GM03348 (cell line): ENCODE measurements at regions not wholly inside any gene's neighbourhood (a gene's known extent, or its start where the extent isn't known, plus 50 kb on each side); places are given as distances from the start of the nearest gene placed in this dataset.

Source experiments
- DNase-seq: peaks from one replicate; pipeline ENCODE4 v3.0.0; 2012; ENCODE audit warnings: low spot score

DNA sequence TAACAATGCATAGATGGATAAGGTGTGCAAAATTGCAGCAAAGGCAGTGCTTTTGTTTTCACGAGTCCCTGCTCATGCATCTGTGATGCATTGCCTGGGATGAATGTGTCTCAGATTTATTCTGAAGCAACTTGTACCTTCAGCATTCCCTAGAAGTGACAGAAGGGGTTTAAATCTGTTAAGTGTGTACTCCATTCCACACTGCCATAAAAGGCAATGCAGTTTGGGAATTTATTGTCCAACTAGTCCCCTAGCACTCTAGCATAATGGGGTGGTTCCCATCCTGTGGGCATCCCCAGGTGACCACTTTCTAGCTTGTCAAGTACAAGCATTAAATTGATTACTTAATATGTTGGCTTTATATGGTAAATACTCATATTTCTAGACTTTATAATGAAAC lies 306.5 kb upstream of the CBLB start:
- no peak for DNase-seq

DNA sequence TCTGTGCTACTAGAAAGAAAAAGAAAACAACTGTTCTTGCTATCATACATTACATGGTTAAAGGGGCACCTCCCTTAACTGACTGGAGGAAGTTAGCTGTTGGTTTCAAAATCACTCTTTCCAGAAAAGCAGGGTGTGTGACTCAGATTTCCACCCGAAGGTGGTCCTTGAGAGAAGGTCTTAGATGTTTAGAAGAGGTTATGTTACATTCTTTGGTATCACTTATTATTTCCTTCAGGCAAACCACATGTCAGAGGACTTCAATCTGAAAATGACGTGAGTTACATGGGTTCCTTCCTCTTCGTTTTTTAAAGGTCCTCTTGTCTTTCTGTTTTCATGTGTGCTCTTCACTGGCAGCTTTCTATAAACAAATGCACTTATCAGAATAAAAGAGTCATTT lies 307.9 kb upstream of the CBLB start:
- DNase-seq = peak; percentile 5

DNA sequence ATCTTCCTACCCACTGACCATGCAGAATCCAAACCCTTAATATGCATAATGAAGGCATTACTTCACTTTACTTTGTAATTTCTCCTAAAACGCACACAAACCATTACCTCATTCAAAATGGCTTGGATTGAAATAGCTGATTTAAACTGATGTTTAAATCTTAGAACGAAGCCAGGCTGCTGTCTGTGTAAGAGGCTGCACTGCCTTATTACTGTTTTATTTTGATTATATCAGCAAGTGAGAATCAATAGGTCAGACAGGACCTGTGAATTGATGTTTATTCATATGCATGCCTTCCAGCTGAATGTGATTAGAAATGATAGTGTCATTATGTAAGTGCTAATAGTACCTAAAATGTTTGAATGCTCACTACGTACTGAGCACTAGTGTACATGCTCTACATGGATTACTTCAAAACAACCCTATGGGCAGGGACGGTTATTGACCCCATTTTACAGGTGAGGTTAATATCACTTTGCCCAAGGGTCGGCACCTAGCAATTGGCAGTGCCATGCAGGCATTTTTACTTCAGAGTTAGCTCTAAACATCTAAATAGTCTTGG lies 314.2 kb upstream of the CBLB start:
- DNase-seq = no peak

DNA sequence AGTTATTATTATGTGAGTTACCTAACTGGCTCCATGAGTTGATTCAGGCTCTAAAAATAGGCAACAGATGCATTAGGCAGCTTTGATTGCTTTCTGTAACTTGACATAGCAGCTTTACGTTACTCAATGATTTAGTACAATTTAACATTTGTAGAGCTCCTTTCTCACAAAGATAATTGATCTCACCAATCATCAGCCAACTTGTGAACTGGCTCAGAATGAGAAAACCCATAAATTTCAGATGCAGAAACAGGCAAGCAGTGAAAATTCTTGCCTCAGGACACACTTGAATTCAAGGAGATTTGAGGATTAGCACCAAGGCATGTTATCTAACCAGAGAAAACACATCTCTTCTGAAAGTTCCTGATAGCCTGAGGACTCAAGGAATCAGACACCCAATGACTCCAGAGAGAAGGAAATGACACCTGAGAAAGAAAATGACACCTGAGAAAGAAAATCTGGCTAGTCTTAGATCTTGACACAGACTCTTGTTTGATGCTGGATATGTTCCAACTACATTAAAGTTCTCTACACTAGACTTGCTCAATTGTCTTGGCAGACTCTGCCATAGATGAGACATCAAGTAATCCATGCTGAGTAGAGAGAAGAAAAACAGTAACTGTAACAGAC lies 315.1 kb upstream of the CBLB start:
- peak; percentile 38 for DNase-seq

DNA sequence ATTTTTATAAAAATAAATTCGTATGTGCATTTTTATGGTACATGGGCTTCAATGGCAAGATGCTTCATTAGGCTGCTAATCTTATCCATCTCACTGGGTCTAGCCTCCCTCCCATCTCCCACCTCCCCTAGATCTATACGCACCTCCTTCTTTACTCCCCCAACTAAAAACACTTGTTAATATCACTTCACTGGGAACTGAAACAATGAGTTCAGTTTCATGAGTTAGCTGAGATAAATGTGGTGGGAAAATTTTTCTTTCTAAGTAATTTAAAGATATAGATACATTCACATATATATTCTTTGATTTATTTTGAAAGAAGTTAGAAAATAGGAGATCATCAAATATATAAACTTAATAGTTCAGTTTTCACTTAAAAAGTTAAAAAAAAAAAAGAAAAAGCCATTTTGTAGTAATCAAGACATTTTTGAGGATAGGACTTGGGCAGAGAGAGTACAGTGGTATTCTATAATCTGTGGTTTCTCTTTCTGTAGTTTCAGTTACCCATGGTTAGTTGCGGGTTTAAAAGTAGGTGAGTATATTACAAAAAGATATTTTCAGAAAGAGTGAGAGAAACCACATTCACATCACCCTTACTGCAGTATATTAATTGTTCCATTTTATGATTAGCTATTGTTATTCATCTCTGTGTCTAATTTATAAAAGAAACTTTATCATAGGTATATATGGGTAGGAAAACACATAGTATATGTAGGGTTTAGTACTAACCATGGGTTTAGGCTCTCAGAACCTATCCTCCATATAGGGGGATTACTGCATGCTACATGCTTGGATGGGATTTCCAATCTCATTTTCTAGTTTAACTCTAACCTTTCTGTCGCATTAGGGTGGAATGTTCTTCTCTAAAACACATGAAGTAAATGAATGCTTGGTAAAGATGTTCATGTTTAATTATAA lies 316.0 kb upstream of the CBLB start:
- no peak for DNase-seq

DNA sequence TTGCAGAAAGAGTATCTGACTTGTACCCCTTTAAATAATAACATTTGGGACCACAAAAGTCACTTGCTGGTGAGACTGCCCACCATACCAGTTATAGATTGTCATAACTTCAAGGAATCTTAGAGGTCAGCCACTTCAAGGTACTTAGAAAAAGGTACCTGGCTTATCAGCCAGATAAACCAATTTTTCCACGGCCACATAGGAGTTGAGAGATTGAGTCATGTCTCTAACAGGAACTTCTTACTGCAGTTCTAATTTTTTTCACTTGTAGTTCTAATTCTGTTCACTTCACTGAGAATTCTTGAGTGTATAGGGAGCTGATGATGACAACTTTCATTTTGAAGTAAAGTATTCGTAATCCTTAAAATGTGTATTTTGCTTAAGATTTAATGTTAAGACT lies 317.1 kb upstream of the CBLB start:
- DNase-seq = no peak

DNA sequence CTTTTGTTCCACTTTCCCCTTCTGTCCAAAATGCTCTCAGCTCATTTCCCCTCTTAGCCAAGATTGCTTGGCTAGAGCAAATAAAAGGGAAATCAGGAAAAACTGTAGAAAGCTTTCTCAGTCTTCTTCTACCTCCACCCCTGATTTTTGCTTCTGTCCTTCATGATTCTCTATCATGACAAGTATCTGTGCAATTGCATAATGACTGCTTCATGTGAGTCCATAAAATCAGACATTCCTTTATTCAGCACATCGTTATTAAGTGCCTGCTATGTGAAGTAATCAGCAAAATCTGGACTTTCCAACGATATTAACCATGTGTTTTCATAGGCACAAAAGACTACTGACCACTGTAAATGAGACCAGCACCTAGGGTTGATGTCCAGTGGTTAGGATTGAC lies 321.5 kb upstream of the CBLB start:
- no peak for DNase-seq

DNA sequence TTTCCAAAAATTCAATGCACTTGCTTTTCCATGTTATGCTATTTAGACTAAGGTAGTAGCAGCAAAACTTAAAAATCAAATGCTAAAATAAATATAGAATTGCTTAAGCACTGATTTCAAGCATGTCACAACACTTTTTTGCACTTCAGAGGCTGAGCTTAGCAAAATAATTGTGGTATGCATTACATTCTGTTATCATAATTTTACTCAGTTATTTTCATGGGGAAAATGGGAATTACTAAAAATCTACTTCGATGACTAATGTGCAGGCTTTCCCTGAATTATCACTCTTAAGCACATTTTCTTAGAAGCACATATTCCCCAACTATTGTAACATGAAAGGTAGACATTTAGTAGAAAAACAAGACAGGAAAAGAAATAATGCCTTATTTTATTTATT lies 322.4 kb upstream of the CBLB start:
- no peak for DNase-seq

DNA sequence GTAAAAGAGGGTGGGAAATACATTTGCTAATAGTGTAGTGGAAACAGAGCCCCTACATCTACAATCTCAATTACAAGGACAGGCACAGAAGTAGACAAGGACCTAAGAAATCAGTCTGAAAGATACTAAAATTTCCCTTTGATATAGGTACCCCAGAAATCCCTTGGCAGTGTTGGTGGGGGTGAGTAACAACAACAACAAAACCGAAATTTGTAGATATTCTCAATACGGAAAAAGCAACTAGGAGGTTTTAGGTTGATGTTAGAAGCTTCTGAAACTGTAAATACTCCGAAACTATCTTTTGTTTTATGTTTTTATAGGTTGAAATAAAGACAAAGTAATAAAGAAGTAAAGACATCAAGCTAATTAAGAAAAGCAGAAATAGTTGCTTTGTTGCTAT lies 323.1 kb upstream of the CBLB start:
- no peak for DNase-seq

DNA sequence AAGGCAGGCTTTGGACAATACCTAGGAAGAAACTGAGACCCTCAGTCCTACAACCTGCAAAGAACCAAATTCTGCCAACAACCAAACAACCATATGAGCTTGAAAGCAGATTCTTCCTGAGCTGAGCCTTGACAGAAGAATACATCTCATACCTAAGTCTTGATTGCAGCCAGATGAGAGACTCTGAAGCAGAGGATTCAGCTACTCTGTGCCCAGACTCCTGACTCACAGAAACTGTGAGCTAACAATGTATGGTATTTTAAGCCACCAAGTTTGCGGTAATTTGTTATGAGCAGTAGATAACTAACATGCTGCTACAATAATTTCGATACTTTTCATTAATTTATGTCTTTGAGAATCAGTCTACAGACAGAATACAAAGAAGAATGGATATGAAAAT lies 325.1 kb upstream of the CBLB start:
- peak; percentile 30 for DNase-seq

DNA sequence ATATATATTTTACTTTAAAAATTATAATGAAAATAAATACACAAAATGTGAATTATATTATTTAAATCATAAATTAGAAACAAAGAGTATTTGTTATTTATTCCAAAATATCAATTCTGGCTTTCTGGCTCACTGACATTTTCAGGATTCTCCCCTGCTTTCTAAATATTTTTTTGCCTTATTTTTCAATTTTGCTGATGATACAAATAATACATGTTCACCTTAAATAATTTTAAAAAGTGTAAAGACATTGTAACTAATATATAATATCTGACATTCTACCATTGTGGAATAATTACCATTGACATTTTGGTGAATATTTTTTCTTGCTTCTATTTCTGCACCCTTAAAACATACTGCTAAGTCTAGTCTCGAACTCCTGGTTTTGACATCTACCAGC lies 325.9 kb upstream of the CBLB start:
- no peak for DNase-seq

DNA sequence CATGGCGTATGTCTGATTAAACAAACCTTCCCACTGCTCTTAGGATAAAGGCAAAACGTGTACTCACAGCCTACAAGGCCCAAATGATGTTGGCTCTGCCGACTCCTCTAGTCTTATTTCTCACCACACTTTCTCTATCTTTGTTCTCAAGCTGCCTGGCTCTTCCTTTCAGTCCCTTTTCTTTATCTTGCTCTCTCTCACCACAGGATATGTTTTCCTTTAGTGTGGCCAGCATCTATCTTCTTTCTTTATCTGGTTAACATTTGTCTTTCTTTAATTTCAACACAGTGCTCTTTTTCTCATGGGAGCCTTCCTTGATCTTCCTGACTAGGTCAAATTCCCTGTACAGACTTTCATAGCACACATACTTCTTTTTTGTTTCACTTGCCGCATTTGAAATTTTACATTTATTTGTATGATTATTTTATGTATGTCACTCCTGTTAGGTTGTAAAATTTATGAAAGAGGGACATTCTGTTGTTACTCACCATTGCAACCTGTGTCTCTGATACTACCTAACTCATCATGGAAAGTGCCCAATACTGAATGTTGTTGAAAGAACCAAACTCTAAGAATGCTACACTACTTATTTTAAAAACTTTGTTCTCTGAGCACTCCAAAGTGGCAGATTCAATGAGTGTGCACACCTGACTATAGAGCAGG lies 328.9 kb upstream of the CBLB start:
- no peak for DNase-seq

DNA sequence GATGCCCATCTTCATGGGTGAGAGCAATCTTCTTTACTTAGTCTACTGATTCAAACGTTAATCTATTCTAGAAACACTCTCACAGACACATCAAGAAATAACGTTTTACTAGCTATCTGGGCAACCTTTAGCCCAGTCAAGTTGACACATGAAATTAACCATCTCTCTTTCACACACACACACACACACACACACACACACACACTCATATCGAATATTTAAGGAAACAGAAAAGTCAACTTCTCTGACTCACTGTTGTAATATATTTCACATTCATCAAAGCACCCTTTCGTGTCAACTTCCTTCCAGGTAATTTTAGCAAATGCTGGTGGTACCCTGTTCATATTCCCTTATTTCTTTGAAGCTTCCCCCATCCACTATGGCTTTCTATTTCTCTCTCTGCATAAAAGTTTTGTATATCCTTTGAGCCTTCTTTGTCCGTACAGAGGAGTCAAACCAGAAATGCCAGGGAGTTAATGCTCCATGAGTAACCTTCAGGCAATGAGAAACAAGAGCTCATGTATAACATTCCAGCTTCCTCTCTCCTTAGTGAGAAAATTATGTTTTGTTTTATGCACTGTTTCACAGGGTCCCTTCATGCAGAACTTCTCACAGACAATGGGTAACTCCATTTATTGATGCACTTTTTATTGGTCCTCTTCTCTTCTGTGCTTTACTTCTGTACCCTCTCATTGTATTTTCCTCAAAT lies 335.5 kb upstream of the CBLB start:
- DNase-seq = no peak

DNA sequence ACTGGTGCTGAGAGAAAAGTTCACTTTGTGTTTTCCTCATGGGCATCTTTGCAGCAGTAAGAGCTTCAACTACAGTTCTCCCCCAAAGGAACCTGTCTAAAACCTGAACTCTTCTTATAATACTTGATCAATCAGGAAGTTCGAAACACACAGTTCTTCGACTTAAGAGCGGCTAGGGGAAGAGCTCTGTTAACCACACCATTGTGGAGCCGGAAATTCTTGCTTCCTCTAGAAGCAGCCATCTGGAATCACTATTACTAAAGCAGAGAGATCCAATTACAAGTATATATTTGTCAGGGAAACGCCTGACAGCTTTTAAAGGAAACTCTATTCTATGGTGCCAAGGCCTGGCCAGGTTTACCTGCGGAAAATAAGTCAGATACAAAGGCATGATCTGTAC lies 337.3 kb upstream of the CBLB start:
- DNase-seq = peak; percentile 45

DNA sequence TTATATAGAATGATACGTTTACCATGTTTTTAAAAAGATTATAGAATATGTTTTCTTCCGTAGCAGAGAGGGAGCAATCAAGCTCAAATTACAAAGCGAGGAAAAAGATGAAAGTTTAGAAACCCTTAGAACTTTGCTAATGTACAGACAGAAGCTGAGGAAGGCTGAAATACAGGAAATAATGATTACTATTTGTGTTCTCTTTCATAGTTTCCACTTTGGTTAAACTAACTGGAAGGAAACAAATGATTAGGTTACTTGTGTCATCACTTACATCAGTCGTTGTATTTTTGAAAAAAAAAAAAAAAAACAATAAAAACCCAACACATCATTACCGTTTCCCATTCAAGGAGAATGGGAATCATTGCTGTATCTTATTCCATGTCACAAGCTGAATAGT lies 337.8 kb upstream of the CBLB start:
- DNase-seq = no peak

DNA sequence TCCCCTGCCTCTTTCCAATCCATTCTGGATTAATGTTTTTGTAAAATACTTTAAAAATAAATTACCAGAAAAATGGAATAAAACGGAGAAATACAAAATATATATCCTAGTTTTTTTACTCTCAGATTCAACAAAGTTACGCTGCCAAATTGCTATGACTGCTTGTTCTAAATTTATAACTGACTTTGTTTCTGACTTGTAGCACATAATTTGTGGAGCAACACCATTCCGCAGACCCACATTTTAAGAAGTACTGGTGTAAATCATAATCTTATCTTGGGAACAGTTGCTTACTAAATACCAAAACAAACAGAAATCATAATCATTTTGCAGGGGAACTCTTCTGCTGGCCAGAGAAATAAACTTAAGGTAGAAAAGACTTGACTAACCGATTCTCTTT lies 339.4 kb upstream of the CBLB start:
- DNase-seq = peak; percentile 4

DNA sequence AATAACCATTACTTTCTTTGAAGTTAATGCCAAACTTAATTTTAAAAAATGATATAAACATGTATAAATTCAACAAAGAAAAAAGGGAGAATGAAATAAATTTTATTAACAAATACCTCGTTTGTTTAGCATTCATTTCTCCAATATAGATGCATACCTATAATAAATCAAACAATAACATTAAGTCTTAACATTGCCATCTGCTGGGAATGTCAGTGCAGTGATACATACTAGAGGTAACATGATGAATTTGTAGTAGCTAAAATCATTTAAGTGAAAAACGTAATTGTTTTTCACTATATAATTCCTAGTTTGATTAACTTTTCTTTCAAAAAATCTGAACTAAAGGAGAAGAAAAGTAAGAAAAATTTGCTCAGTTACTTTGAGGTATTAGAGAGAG lies 340.2 kb upstream of the CBLB start:
- DNase-seq = peak; percentile 5

DNA sequence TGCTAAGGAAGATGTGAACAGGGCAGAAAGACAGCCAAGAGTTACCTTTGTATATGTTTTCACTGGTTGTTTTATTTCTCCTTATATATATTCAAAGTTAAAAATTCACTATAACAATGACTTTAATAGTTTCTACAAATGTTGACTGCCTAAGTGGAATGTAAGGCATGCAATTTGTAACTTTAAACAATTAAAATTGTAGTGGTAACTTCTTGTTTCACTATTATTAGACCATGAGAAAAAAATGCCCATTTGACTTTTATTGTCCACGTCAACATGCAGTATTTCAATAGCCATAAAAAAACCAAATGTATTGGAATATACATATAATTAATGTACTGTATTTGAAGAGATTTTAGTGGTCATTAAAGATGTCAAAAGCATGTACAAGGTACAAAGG lies 340.7 kb upstream of the CBLB start:
- DNase-seq = no peak

DNA sequence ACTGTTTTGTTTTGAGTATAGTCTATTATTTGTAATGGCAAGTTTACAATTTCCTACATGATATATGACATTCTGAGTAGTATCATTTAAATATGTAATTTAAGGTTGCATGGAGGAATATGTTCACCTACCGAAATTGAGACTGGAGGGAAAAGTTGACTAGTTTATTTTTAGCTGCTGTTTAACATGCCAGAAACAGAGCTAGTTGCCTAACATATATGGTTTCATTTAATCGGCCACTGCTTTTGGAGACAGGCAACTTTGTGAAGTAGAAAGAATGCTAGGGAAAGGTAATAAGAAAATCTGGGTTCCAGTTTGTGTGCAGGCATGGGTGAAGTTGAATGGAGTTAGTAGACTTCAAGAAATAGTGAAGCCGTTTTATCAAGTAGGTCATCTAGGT lies 342.1 kb upstream of the CBLB start:
- DNase-seq = no peak

DNA sequence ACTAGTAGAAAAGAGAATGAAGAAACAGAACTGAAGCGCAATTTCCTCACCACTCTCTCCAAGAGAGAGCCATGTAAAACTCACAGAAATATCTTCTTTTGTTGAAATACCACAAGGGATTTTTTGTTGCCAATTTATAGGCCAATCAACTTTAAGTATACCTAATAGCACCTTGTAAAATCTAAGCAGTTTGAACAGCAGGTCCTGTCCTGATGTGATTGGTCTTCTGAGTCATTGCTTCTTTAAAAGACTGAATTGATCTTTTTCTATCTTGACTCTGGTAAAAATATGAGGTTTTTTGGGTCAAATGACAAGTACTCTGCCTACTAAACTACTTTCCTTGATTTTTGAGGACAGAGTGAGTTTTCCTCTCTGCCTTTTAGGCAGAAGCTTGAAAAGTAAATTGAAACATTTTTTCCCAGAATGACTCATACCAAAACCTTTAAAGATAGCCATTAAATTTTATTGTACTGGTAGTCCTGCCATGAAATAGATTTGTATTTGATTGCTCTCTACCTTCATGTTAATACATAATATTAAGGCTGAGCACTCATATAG lies 343.9 kb upstream of the CBLB start:
- peak; percentile 4 for DNase-seq

DNA sequence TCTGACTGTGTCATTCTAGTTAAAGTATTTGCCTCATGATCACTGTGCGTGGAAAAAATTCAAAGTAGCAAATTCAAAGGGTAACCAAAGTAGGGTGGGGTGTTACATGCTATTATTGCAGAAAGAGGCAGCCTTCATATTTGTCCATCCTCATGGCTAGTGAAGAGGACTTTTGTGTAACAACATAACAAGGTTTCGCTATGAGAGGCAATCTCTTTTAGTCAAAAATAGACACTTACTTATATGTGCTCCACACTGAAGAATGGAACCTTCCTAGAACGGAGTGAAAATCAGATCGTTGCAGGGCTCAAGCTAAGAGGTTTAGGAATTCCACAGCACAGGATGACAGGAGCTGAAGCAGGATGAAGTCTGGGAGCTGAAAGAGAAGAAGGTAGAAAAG lies 345.1 kb upstream of the CBLB start:
- DNase-seq = no peak

DNA sequence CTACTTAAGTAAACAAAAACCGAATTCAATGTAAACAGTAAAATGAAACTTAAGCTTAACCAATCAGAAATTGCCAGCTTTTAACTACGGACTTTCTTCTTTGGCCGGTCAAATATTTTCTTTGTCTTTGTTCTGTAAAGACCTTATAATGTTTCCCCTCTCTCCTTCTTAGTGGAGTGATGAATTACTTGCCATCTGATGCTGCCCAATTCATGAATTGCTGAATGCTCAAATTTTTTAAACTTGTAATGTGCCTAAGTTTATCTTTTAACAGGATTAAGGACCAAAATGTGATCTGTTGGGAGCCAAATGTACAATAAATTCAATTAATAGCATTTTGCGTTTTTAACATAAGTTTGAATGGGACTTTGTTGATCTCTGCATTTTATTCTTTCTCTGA lies 345.8 kb upstream of the CBLB start:
- DNase-seq = no peak
